GM21526 (cell line): ENCODE measurements at regions not wholly inside any gene's neighbourhood (a gene's known extent, or its start where the extent isn't known, plus 50 kb on each side); places are given as distances from the start of the nearest gene placed in this dataset.

ENCODE experiments used
- ATAC-seq: cut with Tn5 transposase; IDR thresholded peaks from one replicate; pipeline ENCODE4 v1.9.1; 2021; ENCODE audit warnings: moderate library complexity; ENCODE audit not compliant: unreplicated experiment, low FRiP score

- ATAC-seq, result no peak
Measured at GRCh38 chr4:120435179-120435578, 368.5 kb upstream of the MAD2L1 start.

DNA sequence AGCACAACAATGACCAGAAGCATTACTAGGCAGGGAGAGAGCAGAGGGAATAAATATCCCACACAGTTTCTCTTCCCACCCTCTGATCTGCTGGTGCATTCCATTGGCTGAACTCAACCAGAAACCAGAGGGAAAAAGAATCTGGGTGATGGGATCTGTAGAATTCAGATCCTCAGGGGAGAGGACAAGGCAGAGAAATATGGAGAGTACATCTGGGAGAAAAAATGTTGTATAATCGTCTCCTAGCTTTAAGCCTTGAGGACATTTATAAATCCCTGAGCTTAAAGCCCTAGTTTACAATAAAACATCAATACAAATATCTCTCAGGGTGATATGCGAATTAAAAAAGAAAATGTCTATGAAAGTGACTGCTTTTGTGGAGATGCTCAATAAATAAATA, 368.1 kb upstream of the MAD2L1 start:
- no peak for ATAC-seq

DNA sequence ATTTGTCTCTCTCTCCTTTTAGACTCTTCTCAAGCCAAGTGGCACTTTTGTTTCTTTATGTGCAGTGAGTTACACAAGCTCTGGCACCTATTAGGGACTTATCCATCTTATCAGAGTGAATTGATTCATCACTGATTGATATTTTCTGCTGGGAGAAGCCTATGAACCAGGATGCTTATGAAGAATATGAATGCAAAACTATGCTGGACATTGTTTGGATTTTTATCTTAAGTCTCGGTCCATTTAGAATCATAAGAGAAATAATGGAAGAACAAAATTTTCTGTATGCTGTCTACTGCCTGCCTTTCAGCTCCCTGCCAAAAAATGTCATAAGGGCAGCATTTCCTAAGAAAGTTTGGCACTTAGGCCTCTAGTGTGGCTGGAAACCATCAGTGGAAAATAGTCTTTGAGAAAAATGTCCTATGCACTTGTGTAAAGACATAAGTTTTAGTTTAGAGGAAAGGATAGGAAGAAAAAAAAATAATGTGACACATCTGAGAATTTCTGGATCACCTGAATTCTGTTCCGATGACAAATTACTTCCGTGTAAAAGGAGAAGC, 365.7 kb upstream of the MAD2L1 start:
- no peak for ATAC-seq

DNA sequence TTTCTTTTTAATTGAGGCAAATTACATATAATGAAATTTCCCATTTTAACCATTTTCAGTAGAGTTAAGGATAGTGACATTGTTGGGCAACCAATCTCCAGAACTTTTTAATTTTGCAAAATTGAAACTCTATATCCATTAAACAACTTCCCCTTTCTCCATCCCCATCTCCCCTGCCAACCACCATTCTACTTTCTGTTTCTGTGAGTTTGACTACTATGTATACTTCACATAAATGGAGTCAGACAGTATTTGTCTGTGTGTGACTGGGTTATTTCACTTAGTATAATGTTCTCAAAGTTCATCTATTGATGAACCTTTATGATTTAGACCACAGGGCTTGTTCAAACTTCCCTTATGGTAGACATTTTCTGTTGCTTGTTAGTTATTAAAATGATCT, 364.5 kb upstream of the MAD2L1 start:
- no peak for ATAC-seq

GRCh38 chr4:120418146-120418545, 351.5 kb upstream of the MAD2L1 start:
- no peak for ATAC-seq

GRCh38 chr4:120415896-120416295, 349.2 kb upstream of the MAD2L1 start:
- ATAC-seq, result no peak

GRCh38 chr4:120406960-120407359, 340.3 kb upstream of the MAD2L1 start:
- ATAC-seq, result no peak

DNA sequence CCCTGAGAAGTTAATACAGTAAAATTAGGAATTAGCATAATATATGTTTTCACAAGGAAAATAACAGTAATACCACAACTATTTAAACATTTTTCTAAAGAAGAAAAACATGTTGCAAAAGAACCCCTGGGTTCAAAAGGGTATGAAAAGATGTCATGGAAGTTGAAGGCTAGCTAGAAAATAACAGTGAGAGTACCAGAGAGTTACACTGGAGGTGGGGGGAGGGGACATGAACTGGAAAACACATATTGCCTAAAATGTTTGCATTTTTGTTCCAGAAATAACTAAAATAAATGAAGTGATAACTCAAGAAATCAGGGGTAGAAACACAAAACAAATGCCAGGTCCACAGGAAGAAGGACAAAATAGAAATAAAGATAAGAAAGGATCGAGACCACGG, 336.6 kb upstream of the MAD2L1 start:
- ATAC-seq, result no peak

DNA sequence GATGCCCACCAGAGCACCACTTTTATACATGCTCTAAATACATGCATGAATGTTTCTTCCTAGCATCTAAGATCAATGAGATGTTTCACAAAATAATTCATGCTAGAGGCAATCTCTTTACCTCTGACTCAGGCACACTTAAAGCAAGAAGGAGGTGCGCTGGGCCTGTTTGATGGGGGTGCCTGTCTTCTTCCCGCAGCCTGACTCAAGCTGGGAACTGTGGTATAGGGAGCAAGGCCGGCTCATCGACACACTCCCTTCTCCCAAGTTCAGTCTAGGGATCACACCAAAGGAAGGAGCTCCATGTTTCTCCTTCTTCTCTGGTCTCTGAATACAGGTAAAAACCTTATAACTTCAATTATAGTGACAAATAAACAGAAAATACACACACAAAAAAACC, 333.8 kb upstream of the MAD2L1 start:
- ATAC-seq, result no peak

DNA sequence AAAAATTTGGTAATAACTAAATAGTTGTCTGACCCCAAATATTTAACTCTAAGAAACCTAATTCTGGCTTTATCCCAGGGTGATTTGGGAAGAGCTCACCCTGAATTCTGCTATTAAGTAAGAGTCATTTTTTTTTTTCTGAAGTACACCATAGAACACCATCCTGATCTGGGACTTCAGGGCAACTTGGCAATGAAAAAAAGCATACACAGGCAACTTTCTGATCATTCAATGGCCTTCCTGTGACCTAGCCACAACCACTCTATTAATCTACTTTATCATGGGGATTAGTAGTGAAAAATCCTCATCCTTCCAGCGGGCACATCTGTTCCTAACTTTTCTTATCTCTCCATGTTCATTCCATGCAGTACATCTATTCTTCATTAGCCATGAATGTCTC, 333.2 kb upstream of the MAD2L1 start:
- ATAC-seq, result no peak

GRCh38 chr4:120395746-120396145, 329.1 kb upstream of the MAD2L1 start:
- ATAC-seq, result no peak

DNA sequence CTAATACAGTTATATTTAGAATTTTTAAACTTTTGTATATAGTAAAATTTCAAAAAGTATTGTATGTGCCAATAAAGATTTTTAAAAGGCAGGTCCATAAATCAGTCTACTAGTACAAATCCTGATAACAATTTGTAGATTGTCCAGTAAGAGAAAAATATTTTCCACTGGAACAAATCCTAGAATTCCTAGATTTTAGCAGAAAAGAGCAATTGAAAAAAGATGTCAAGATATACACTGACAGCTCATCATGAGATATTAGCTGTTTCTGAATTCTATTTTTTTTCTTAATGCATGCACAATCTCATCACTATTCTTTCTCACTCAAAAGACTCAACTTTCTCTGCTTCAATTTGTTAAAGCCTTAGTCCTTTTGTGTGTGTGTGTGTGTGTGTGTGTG, 289.2 kb upstream of the MAD2L1 start:
- ATAC-seq, result no peak

- ATAC-seq, result no peak
Measured at GRCh38 chr4:120354381-120354780, 287.7 kb upstream of the MAD2L1 start.

DNA sequence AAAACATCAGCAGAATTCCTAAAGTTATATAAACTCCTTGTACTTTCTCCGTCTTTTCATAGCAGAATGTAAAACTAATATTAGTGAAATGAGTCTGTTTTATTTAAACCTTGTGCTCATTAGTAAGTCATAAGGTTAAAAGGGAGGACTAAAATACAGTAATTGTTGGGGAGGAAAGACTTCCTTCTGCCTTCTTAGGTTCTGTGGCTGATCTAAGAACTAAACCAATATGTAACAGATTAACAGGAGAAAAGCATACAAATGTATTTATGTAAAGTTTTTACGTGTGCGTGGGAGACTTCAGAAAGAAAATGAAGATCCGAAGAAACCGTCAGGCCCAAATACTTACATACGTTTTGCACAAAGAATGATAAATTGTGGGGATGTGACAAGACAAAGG, 286.6 kb upstream of the MAD2L1 start:
- ATAC-seq, result no peak

DNA sequence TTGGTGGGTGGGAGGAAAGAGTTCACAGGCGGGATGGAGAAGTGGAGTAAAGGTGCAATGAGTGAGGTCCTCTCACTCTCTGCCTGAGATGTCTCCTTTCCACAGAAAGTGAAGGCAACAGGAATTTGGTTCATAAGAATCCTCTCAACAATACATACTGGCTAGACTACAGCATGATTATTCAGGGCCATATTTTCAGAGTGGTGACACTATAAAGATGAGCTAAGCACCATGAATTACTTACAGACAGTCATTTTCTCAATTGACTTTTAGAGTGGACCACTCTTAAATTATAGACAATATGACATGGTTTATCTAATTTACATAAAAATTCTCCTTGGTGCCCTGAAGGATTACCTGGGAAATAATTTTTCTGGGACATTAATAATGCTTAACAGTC, 286.1 kb upstream of the MAD2L1 start:
- ATAC-seq, result no peak

DNA sequence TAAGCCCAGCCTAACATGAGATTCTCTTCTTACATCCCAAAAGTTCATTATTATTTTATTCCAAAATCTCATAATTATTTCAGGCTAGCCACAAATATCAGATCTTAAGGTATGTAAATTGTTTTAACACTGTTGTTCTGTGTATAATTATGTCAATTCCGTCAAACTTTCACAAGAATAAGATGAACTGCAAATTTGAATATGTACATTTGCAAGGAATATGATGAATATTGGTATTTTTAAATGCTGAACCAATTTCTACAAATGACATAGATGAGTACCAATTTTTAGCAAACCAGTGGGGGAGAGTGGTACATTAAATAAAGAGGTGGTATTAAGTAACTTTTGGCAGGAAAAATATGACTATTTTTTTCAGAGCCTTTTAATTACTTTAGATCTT, 282.3 kb upstream of the MAD2L1 start:
- ATAC-seq, result no peak

DNA sequence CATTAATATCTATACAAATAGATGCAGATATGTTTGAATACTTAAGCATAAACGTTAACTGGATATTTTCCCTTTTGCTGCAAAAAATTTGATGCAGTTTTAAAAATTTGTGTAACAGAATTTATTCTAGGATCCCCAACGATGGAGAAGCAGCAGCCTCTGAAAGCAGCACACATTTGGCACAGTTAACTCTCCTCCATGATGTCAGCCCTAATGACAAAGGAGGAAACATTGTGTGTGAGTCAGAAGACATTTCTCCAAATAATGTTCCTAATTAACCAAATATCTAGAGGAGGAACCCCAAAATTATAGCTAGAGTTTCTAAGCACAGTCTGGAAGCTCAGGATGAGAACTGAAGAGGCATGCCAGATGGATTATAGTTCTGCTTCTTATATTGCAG, 281.9 kb upstream of the MAD2L1 start:
- ATAC-seq, result no peak

GRCh38 chr4:120331486-120332370, 265.1 kb upstream of the MAD2L1 start:
- ATAC-seq, result no peak

DNA sequence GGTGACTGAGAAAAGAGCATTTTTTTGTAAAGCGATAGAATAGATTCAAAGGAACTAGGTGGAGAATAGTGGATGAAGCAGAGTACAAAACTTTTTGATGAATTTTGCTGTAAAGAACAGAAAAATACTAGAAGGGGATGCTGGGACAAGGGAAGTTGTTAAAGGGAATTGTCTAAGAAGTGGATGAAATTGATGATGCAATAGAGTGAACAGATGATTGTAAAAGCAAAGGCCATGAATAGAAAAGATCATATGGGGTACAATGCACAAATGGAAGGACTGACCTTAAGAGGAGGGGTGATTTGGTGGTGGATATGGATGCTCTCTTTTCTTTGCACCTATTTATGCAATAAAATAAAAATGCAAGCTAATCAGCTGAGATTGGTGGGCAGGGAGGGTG, 262.7 kb upstream of the MAD2L1 start:
- no peak for ATAC-seq

DNA sequence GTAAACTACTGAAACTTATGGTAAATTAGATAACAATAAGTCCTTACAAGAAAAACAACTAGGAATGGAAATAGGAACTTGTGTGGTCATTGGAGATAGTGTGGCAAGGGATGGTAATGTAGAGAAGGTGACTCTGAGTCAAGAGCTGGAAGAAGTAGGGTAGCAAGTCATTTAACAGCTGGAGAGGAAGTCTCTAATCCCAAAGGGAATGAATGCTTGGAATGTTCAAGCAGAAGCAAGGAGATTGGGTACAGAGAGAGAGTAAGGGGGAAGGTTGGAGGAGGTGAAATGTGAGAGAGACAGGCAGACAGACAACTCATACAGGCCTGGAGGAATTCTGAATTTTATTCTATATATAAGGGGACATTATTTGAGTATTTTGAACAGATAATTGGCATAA, 260.6 kb upstream of the MAD2L1 start:
- ATAC-seq, result no peak

- ATAC-seq, result no peak
Measured at GRCh38 chr4:120319046-120319767, 252.6 kb upstream of the MAD2L1 start.
